Gastroesophageal sphincter (tissue), 3 donors: ENCODE measurements at regions not wholly inside any gene's neighbourhood (a gene's known extent, or its start where the extent isn't known, plus 50 kb on each side); places are given as distances from the start of the nearest gene placed in this dataset.

Experiments
- POLR2A ChIP-seq, 2 donors: fragments of 450-650 bp; IDR thresholded peaks; one replicate each; pipeline ENCODE4 v1.6.1; 2017; ENCODE audit warnings: antibody characterized with exemption in 2 of 2, mild to moderate bottlenecking in 2 of 2, moderate library complexity in 1 of 2
- TF ChIP-seq, protein P1 (sequence below), 4 experiments: fragments of 200-600 bp in 2 of 4; fragments of 450-650 bp in 2 of 4; sonication (generic) in 1 of 4; IDR thresholded peaks; one replicate each; pipeline ENCODE4 v1.5.1; 2017 to 2019; ENCODE audit warnings: antibody characterized with exemption in 4 of 4, mild to moderate bottlenecking in 2 of 4, moderate library complexity in 2 of 4

DNA sequence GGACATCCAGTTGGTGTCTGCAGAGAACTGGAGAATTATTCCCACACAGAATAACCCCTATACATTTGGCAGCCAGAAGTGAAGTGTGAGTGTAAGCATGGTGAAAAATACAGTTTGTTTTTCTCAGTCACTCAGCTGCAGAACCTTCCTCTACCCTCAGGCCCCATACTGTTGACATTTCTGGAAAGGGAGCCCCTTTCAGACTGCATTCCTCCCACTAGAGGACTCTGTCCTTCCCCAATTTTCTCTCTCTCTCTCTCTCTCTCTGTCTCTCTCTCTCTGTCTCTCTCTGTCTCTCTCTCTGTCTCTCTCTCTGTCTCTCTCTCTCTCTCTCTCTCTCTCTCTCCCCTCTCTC is 86.8 kb upstream of the STEAP1B start:
- TF ChIP-seq, protein P1, sequence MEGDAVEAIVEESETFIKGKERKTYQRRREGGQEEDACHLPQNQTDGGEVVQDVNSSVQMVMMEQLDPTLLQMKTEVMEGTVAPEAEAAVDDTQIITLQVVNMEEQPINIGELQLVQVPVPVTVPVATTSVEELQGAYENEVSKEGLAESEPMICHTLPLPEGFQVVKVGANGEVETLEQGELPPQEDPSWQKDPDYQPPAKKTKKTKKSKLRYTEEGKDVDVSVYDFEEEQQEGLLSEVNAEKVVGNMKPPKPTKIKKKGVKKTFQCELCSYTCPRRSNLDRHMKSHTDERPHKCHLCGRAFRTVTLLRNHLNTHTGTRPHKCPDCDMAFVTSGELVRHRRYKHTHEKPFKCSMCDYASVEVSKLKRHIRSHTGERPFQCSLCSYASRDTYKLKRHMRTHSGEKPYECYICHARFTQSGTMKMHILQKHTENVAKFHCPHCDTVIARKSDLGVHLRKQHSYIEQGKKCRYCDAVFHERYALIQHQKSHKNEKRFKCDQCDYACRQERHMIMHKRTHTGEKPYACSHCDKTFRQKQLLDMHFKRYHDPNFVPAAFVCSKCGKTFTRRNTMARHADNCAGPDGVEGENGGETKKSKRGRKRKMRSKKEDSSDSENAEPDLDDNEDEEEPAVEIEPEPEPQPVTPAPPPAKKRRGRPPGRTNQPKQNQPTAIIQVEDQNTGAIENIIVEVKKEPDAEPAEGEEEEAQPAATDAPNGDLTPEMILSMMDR (IDR thresholded peaks at IDR 0.05), result peak in 2 of 4 experiments; percentile 22 to 41
- TF ChIP-seq POLR2A (IDR thresholded peaks at IDR 0.05), result no peak
